Transverse colon (tissue), 4 donors: ENCODE measurements at regions not wholly inside any gene's neighbourhood (a gene's known extent, or its start where the extent isn't known, plus 50 kb on each side); places are given as distances from the start of the nearest gene placed in this dataset.
A peak's percentile ranks its signal among the peaks of the same experiment; 100 is the strongest.

ENCODE experiments used
- DNase-seq: peaks from one replicate; pipeline ENCODE4 v3.0.0-alpha.2; 2019
- H3K27ac ChIP-seq, 4 donors: fragments of 200-600 bp; sonication (generic); 2 replicates each; pipeline ENCODE4 v1.5.1; 2016 to 2018; ENCODE audit warnings: inconsistent platforms in 4 of 4
- H3K27me3 ChIP-seq: fragments of 200-600 bp; sonication (generic); 2 replicates; pipeline ENCODE4 v1.5.1; 2017; ENCODE audit warnings: inconsistent platforms
- H3K36me3 ChIP-seq, 4 donors: fragments of 200-600 bp; sonication (generic); 2 replicates each; pipeline ENCODE4 v1.5.1; 2017 to 2019; ENCODE audit warnings: inconsistent platforms in 4 of 4
- H3K4me1 ChIP-seq, 4 donors: fragments of 200-600 bp; sonication (generic); 2 replicates each; pipeline ENCODE4 v1.5.1; 2017 to 2020; ENCODE audit warnings: inconsistent platforms in 4 of 4
- H3K4me3 ChIP-seq, 4 donors: fragments of 200-600 bp; sonication (generic); 1 replicate in 1 of 4; 2 replicates in 3 of 4; pipeline versions ENCODE4 v1.5.1 to v1.6.1; 2017 to 2019; ENCODE audit warnings: inconsistent platforms in 4 of 4
- H3K9me3 ChIP-seq, 2 donors: fragments of 200-600 bp; sonication (generic); 2 replicates each; pipeline ENCODE4 v1.5.1; 2017 to 2019; ENCODE audit warnings: inconsistent platforms in 2 of 2
- EP300 ChIP-seq: sonication (generic); formaldehyde crosslinking; IDR thresholded peaks from one replicate; pipeline ENCODE4 v1.6.1; 2017; ENCODE audit warnings: antibody characterized with exemption, low read depth
- POLR2A ChIP-seq: fragments of 450-650 bp; IDR thresholded peaks from one replicate; pipeline ENCODE4 v1.6.1; 2016; ENCODE audit warnings: antibody characterized with exemption, mild to moderate bottlenecking, moderate library complexity
- POLR2AphosphoS5 ChIP-seq, 3 donors: sonication (generic); formaldehyde crosslinking; IDR thresholded peaks; one replicate each; pipeline ENCODE4 v1.6.1; 2016; ENCODE audit warnings: antibody characterized with exemption in 3 of 3
- WGBS, 2 donors: methylation state at CpG; one replicate each; pipeline ENCODE4 v1.1.5; 2018; ENCODE audit warnings: low coverage in 1 of 2; 5-methylcytosine and 5-hydroxymethylcytosine counted together
- in situ Hi-C, 4 donors: fragments of 200-750 bp; cut with MboI; loops; one replicate each; pipeline versions ENCODE4 v1.15.0 to v1.15.1; 2017; ENCODE audit warnings: low sequenced_read_pairs in 3 of 4, low pct_ligation_motif_present in 1 of 4, low pct_unique_long_range_greater_than_20kb in 1 of 4
- intact Hi-C: fragments of 100-400 bp; cut with DNase I; formaldehyde crosslinking; loops from one replicate; pipeline ENCODE4 v1.15.1; 2023; ENCODE audit warnings: low total_unique reads
- TF ChIP-seq, protein P1 (sequence below), 5 experiments: fragments of 200-600 bp in 3 of 5; fragments of 450-650 bp in 2 of 5; sonication (generic) in 3 of 5; IDR thresholded peaks; 1 replicate in 2 of 5; 2 replicates in 3 of 5; pipeline ENCODE4 v1.5.1; 2016 to 2017; ENCODE audit warnings: antibody characterized with exemption in 5 of 5, inconsistent platforms in 3 of 5, mild to moderate bottlenecking in 2 of 5, moderate library complexity in 1 of 5

- TF ChIP-seq EP300 (no peak), POLR2A (no peak), POLR2AphosphoS5 (IDR thresholded peaks at IDR 0.05) (no peak)
- TF ChIP-seq, protein P1, sequence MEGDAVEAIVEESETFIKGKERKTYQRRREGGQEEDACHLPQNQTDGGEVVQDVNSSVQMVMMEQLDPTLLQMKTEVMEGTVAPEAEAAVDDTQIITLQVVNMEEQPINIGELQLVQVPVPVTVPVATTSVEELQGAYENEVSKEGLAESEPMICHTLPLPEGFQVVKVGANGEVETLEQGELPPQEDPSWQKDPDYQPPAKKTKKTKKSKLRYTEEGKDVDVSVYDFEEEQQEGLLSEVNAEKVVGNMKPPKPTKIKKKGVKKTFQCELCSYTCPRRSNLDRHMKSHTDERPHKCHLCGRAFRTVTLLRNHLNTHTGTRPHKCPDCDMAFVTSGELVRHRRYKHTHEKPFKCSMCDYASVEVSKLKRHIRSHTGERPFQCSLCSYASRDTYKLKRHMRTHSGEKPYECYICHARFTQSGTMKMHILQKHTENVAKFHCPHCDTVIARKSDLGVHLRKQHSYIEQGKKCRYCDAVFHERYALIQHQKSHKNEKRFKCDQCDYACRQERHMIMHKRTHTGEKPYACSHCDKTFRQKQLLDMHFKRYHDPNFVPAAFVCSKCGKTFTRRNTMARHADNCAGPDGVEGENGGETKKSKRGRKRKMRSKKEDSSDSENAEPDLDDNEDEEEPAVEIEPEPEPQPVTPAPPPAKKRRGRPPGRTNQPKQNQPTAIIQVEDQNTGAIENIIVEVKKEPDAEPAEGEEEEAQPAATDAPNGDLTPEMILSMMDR (IDR thresholded peaks at IDR 0.05) = no peak
- in situ Hi-C loops = no loop called here
Measured at GRCh38 chr6:170093276-170093657, 197.6 kb downstream of the DLL1 start.

DNA sequence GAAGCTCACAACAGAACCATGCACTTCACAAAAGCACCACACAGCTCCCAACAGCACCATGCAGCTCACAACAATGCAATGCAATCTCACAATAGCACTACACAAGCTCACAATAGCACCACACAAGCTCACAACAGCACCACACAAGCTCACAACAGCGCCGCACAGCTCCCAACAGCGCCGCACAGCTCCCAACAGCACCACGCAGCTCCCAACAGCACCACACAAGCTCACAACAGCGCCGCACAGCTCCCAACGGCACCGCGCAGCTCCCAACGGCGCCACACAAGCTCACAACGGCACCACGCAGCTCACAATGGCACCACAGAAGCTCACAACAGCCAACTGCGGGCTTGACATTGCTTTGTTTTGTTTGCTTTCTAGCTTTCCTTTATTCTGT lies 198.1 kb downstream of the DLL1 start:
- no peak overlapping the region for H3K4me3 ChIP-seq
- no peaks in the 10 kb centered on the region for H3K36me3 ChIP-seq
- H3K27me3 ChIP-seq = no peaks in the 10 kb centered on the region
- intact Hi-C loops = no loop called here
- TF ChIP-seq POLR2A (no peak), POLR2AphosphoS5 (IDR thresholded peaks at IDR 0.05) (no peak), EP300 (no peak)
- TF ChIP-seq, protein P1 (IDR thresholded peaks at IDR 0.05) = no peak
- H3K27ac ChIP-seq = no peak overlapping the region
- no peaks in the 10 kb centered on the region for H3K9me3 ChIP-seq
- peaks cover 0 to 18% (median 0%) of the 10 kb centered on the region in 4 donors for H3K4me1 ChIP-seq
- in situ Hi-C loops = no loop called here
- no peak for DNase-seq
- 65 to 81% methylated on average over 3 to 15 of the region's 15 CpGs for WGBS, 2 donors

More at GRCh38 chr6:170093276-170093657, 197.6 kb downstream of the DLL1 start:
- intact Hi-C loops = no loop called here
- no peak overlapping the region for H3K4me3 ChIP-seq
- no peaks in the 10 kb centered on the region for H3K27me3 ChIP-seq
- 86 to 87% methylated on average over 5 to 17 of the region's 17 CpGs for WGBS, 2 donors
- H3K9me3 ChIP-seq = no peaks in the 10 kb centered on the region
- no peaks in the 10 kb centered on the region for H3K36me3 ChIP-seq
- no peak overlapping the region for H3K27ac ChIP-seq
- H3K4me1 ChIP-seq = peaks cover 0 to 18% (median 0%) of the 10 kb centered on the region in 4 donors
- DNase-seq = no peak

DNA sequence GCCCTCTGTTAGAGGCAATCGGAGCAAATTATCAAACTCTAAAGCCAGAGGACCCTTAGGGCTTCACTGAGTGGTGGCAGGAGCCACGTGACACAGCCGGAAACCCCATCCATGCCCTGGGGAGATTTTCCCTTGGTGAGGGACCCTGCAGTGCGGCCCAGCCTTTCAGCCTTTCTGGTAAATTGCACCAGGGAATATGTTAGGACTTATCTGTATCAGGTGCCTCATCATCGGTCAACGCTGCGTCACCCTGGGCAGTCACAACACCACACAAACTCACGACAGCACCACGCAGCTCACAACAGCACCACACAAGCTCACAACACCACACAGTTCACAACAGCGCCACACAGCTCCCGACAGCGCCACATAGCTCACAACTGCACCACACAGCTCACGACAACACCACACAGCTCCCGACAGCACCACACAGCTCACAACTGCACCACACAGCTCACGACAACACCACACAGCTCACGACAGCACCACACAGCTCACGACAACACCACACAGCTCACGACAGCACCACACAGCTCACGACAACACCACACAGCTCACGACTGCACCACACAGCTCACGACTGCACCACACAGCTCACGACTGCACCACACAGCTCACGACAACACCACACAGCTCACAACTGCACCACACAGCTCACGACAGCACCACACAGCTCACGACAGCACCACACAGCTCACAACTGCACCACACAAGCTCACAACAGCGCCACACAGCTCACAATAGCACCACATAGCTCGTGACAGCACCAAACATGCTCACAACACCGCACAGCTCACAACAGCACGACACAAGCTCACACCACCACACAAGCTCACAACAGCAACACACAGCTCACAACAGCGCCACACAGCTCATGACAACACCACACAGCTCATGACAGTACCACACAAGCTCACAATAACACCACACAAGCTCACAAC lies 199.0 kb downstream of the DLL1 start:
- DNase-seq = no peak

GRCh38 chr6:170091000-170091638 lies 199.8 kb downstream of the DLL1 start:
- peak; percentile 6 for DNase-seq
- TF ChIP-seq POLR2AphosphoS5 (IDR thresholded peaks at IDR 0.05) (no peak), POLR2A (no peak), EP300 (no peak)
- TF ChIP-seq, protein P1 (IDR thresholded peaks at IDR 0.05) = no peak
- Histone ChIP-seq H3K27ac (no peak overlapping the region), H3K4me3 (no peak overlapping the region), H3K9me3 (no peaks in the 10 kb centered on the region), H3K36me3 (no peaks in the 10 kb centered on the region), H3K27me3 (no peaks in the 10 kb centered on the region), H3K4me1 (peaks cover 0 to 18% (median 0%) of the 10 kb centered on the region in 4 donors)
- 90% methylated on average over 18 of the region's 18 CpGs; no CpG with 5 or more reads in 1 of the 2 donors for WGBS, 2 donors
- intact Hi-C loops (no loop called here), in situ Hi-C loops (no loop called here)

More for the DNA sequence above, 199.0 kb downstream of the DLL1 start:
- Histone ChIP-seq H3K4me1 (peaks cover 0 to 16% (median 0%) of the 10 kb centered on the region in 4 donors), H3K9me3 (no peaks in the 10 kb centered on the region), H3K27me3 (no peaks in the 10 kb centered on the region), H3K4me3 (no peak overlapping the region), H3K36me3 (no peaks in the 10 kb centered on the region), H3K27ac (no peak overlapping the region)
- 86 to 92% methylated on average over 14 to 30 of the region's 30 CpGs for WGBS, 2 donors
- intact Hi-C loops (no loop called here), in situ Hi-C loops (no loop called here)
- TF ChIP-seq, protein P1 (IDR thresholded peaks at IDR 0.05) = no peak
- TF ChIP-seq EP300 (no peak), POLR2A (no peak), POLR2AphosphoS5 (IDR thresholded peaks at IDR 0.05) (no peak)
